SK-N-SH treated with all-trans-retinoic acid at 6 μM for 48 hours (cell line): ENCODE measurements at regions not wholly inside any gene's neighbourhood (a gene's known extent, or its start where the extent isn't known, plus 50 kb on each side); places are given as distances from the start of the nearest gene placed in this dataset.
A peak's percentile ranks its signal among the peaks of the same experiment; 100 is the strongest.

Source experiments
- PATZ1 ChIP-seq: fragments of 250-450 bp; sonication (Bioruptor Pico); IDR thresholded peaks from 2 replicates; pipeline ENCODE4 v1.8.0; 2020; ENCODE audit warnings: mild to moderate bottlenecking, moderate library complexity, borderline replicate concordance
- ZFP3 ChIP-seq: fragments of 250-450 bp; sonication (Bioruptor Pico); IDR thresholded peaks from 2 replicates; pipeline ENCODE4 v1.5.0; 2020; ENCODE audit warnings: mild to moderate bottlenecking, moderate library complexity

GRCh38 chr5:135191084-135191826 is 157.2 kb upstream of the PITX1 start:
- TF ChIP-seq ZFP3 (CRISPR knock-in tag) (0 out of 2 replicates have a peak, but pooled peaks have one; percentile 13), PATZ1 (CRISPR knock-in tag) (no peak)
